GM19035 (cell line): ENCODE measurements at regions not wholly inside any gene's neighbourhood (a gene's known extent, or its start where the extent isn't known, plus 50 kb on each side); places are given as distances from the start of the nearest gene placed in this dataset.

Experiments used
- ATAC-seq: cut with Tn5 transposase; IDR thresholded peaks from one replicate; pipeline ENCODE4 v1.9.1; 2021; ENCODE audit not compliant: unreplicated experiment

DNA sequence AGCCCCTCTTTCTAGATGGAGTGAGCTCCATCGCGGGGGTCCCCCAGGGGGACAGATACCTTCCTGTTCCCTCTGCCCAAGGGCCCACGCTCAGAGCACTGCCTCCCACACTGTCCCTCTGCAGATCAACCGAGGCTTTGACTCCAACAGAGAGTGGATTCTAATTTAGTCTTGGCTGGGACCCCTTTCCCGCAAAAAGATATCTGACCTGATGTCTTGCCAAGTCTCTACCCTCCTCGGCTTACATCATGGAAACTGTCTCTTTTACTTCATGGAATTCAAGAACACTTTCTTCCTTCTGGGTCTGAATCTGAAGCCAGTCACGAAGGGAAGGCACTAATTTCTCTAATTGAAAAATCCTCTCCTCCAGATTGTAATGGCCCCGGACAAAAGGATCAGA is 278.0 kb downstream of the BMP7 start:
- ATAC-seq, result no peak

DNA sequence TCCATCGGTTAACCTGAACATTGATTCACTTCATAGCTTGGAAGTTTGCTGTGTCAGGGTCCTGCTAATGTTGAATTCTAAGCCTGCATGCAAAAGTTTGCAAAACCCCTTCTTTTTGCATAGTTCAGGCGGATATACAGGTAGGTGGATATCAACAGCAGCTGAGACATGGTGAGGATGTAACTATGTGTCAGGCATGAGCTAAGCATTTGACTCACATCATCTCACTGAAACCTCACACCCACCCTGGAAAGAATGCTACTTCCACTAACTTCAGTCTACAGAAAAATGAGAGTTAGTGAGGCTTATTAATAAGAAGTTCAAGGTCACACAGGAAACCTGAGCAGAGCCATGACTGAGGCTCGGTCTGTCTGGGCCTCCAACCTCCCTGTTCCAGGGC is 276.9 kb downstream of the BMP7 start:
- ATAC-seq, result no peak

DNA sequence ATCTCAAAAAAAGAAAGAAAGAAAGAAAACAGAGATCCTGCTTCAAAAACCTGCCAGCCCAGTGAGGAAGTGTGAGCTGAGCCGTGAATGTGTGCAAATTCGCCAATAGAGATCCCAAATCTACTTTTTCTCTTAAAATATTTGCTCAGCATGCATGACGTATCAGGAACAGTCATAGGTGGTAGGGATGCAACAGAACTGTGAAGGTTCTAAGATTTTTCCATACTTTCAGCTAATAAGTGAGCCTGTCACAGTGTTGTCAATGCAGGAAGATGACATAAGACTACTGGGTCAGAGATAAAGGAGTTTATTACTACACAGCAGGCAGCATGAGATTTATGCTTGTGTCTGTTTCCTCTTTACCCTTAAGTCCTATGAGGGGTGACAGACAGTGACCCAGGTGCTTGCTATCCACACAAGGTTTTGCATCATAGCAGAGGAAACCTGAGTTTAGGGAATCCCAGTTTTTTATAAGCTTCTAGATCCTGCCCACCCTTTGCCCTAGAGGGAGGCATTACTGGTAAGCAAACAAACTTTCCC is 273.4 kb downstream of the BMP7 start:
- ATAC-seq, result no peak

DNA sequence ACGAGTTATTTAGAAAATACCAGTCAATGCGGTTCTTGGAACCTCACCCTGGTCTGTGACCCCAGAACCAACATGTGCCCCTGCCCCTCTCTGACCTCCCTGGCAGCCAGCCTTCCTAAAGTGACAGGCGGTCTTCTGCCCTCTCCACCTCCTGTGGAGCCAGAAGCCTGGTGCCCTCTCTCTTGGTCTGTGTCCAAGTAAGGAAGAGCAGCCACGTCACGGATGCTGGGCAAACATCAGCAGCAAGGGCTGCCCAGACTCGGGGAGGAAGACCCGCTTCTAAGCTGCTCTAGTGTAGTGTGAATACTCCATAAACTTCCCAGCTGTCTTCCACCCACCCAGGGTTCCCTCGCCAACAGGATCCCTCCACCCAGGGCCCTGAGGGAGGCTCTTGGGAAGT is 272.4 kb downstream of the BMP7 start:
- no peak for ATAC-seq

DNA sequence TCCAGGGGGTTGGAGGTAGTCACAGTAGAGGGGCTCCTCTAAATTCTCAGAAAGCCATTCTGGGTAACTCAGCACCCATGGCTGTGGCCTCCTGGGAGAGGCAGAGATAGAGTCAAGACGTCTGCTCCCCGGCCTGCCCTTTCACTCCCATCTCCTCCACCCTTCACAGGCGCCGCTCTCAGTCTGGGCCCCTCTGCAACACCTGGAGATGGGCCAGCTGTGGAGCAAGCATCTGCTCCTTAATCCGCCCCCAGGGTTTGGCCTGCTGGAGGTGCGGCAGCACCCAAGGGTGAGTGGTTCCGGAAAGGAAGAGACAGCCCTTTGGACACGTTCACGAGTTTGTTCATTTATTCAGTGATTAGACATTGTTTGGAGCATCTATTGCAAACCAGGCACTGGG is 271.3 kb downstream of the BMP7 start:
- no peak for ATAC-seq

DNA sequence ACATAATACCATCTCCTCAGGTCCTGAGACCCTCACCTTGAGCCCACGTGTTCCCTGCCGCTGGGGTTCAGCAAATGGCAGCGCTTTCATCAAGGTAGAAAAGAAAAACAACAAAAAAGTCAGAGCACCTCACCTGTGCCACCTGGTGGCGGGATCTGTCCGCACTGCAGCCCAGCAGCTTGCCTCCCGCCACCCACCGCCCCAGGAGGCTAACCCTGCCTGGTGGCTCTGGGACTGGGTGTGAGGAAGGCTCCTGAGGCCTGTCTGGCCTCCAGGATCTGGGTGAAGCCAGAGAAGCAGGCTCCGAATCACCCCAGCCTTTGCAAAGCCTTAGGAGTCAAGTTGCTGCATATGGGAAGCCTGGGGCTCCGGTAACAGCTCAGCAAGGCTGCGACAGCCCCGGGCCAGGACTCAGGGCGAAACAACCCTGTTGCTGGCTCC is 270.8 kb downstream of the BMP7 start:
- ATAC-seq, result no peak

DNA sequence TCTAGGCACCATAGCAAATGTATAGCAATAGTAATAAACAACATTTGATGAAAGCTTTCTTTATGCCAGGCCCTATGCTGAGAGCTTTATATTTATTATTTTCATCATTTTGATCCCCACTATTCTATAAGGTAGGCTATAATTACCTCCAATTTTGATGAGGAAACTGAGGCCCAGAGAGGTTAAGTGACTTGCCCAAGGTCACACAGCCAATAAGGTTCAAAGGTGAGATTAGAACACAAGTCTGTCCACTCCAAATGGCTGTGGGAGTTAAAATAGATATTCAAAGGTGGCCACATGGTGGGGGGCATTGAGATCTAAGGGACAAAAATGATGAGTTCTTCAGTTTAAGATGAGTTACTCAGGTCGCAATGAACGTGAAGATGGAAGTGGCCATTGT is 269.9 kb downstream of the BMP7 start:
- no peak for ATAC-seq

DNA sequence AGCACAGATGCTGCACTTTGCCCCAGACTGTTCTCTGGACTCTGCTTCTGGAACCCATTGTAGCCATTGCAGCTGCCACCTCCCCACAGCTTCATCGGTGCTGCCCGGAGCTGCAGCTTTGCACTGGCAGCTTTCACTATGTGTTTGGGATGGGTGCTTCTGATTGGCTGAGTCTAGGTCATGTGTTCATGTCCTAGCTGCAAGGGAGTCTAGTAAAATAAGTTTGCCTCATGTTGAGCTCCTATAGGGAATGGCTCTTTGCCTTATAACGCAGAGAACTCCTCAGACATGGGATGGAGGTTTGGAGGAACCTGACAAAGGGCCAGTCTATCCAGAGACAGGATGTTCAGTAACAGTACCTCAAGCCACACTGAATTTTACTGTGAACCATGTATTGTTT is 268.0 kb downstream of the BMP7 start:
- ATAC-seq, result no peak

DNA sequence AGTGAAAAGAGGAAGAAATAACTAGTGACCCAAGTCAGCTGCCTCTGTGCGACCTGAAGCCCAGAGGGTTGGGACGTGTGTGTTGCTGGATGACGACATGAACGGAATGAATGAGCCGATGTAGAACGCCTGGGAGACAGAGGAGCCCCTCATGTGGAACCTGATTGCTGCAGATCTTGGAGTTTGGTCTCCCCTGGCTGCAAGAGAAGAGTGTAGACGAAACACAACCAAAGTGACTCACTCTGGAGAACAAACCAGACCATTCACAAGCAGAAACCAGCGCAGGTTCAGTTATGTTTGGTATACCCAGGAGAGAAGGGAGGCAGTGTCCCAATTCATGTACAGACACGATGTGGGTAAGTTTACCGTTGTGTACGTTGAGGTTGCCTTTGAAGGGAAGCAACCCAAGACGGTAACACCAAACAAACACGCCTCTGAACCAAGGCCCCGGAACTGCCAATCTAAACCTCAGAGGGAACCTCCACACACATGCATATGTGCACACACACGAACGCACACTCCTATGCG is 265.9 kb downstream of the BMP7 start:
- ATAC-seq, result no peak

DNA sequence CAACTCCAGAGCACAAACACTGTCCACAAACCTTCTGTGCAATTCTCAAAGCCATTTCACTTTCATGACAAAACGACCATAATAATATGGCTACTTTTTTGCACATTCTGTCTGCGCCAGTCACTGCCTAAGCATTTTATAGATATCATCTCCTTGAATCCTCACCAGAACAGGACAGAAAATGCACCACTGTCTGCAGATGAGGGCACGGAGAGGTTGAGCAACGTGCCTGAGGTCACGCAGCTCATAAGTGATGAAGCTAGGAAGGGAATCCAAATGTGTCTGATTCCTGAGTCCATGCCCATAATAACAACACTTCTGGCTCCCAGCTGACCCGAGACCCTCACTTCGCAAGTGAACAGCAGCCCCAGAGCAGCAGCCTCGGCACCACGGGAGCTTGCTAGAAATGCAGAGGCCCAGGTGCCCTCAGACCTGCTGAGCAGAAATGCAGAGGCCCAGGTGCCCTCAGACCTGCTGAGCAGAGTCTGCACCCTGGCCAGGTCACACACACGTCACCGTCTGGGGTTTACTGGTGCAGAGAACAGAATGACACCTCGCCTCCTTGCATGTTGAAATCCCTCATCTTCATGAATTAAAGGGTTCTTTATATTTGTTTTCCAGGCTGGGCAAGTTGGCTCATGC is 265.2 kb downstream of the BMP7 start:
- ATAC-seq, result no peak

DNA sequence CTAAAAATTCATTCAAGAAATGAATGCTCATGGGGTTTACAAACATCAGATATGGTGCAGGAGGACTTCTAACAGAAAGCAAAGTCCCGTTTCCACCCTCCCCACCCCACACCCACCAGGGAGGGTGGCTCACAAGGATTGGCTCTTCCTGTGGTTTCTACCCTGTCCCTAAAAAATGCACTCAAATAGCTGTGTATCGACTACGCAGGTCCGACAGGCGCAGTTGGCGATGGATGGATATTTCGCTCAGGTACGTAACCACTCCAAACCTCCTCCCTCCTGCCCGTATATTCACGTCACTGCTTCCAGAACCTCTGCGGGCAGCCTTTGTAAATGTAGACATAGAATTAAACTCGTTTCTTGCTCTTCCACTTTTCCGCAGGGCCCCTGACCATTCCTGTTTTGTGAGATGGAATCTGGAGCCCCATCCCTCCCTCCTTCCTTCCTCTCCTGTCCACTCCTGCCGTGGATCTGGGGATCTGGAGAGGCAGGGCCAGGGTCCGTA is 264.3 kb downstream of the BMP7 start:
- no peak for ATAC-seq

DNA sequence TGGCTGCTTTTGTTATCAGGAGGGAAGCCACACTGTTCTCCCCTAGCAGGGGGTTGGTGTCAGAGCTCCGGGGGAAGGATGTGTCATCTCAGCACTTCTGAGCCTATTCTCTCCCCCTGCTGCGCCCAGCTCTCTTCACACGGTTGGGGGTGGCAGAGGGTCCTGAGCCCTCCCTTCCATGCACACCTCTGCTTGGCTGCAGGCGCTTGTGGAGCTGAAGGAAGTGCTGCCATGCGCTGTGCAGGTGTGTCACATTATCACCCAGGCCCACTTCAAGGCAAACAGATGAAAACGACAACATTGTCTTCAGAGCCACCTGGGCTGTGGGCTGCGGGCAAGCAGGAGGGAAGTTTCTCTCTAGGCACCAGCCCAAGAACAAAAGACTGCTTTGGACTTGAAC is 263.4 kb downstream of the BMP7 start:
- no peak for ATAC-seq

DNA sequence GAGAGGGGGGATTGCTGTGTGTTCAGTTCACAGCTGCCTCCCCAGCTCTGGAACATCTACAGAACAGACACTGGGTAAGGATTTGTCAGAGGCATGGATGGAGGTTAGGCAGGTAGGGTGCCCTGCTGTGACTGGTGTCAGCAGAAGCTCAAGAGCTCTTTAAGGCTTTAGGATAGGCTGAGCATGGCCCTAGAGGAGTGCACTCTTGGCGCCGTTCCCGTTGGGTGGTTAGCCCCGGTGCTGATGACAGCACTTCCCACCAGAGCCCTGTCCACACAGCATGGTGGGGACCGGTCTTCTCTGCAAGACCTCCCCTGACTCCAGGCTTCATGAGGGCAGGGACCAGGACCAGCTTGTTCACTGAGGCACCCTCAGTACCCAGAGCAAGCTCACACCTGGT is 262.0 kb downstream of the BMP7 start:
- ATAC-seq, result no peak

DNA sequence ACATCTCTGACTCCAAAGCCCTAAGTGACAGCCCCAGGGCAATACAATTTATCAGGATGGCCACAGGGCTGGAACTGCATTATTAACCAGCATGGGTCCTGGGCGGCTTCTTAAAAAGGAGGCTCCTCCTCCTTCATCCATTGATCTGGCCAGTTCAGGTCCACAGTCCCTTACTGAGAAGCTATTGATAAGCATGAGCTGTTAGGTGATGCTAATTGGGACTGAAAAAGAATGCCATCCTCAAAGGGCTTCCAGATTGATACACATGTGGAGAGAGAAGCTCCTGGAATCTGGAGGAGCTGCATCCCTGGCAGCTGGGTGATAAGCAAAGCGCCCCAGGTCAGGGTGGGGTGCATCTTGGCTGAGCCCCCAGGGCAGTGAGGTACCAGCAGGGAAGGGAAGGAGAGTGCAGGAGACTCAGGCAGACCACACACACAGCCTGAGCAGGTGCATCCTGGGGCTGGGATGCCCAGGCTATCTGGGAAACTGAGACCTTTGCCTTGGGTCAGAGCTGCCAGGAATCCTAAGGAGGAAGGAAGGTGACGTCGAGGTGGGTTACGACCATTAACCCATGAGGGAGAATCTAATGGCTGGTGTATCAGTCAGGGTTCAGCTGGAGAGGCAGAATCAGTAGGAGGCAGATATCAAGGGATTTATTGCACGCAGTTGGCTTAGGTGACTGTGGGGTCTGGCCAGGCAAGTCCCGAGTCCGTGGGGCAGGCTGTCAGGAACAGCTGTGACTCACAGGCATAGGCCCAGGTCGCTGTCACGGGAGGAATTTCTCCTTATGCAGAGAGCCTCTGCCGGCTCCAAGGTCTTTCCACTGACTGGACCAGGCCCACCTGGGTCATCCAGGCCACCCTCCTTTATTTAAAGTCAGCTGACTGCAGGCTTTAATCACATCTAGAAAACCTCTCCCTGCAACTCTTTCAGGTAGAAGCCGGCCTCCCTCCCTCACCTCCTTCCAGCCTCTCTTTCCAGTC is 261.2 kb downstream of the BMP7 start:
- no peak for ATAC-seq

DNA sequence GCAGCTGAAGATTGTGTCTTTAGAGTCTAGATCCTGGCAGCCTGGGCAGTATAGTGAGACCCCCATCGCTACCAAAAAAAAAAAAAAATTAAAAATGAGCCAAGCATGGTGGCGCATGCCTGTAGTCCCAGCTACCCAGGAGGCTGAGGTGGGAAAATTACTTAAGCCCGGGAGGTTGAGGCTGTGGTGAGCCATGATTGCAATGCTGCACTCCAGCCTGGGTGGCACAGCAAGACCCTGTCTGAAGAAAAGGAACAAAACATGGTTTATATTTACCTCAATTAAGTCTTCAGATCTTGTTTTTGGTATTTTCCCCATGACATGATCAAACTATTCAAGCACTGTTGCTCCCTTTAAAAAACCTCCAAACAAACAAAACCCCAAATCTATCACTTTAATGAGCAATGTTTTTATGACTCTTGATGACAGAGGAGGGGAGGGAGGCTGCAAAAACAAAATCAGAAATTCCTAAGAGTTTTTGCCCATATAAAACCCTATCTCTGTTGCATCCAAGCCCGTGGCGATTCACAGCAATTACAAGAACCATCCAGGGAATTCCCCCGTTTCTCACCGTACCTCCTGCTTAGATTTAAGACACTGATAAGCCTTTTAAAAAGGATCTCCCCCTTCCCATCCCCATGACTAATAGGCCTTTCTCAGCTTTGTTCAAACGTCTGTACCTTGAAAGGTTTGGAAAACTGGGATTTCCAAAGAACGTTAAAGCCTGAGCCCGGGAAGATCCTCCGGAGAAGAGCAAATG is 259.9 kb downstream of the BMP7 start:
- ATAC-seq, result no peak

DNA sequence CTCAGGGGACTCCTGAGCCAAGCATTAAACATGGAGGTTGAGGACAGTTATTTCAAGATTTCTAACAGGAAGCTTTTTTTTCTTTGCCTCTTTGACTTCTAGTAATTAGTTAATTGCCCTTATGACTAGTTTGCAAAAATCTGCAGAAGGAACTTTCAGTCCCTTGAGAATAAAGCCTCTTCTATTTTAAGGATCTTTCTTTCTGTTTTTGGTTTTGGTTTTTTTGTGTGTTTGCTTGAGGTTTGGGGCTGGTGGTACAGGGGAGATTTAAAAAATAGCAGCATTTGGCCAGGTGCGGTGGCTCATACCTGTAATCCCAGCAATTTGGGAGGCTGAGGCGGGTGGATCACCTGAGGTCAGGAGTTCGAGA is 259.3 kb downstream of the BMP7 start:
- ATAC-seq, result no peak

DNA sequence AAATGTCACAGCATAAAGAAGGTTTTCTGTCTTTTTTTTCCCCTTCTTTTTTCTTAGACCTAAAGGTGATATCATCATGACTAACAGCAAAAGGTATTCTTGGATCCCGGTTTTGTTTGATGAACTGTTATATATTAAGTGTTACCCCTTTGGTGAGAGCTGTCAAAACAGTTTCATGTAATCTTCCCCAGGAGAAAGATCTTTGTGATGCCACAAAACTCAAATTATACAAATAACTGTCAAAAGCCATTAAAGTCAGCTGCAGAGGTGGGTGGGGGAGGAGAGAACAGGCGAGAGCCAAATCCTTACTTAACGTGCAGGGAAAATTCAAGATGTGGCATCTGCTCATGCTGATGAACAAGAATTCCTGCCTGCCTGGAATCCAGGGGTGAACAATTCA is 258.2 kb downstream of the BMP7 start:
- no peak for ATAC-seq

DNA sequence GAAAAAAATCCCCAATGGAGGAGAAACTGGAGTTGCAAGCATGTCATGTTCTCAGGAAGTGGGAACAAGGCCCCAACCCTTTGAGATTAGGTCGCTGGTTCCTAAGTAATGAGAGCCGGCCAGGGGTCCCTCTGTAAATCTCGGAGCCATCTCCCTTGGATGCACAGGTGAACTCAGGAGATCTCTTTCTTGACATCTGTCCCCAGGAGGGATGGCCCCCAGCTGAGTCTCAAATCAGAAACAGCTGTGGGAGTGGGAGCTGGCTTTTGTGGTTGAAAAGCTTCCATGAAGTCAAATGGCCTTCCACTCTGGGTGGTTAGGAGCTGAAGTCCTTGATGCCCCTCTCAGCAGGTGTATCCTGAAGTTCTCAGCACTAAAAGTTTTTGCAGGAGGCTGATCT is 257.1 kb downstream of the BMP7 start:
- ATAC-seq, result no peak

DNA sequence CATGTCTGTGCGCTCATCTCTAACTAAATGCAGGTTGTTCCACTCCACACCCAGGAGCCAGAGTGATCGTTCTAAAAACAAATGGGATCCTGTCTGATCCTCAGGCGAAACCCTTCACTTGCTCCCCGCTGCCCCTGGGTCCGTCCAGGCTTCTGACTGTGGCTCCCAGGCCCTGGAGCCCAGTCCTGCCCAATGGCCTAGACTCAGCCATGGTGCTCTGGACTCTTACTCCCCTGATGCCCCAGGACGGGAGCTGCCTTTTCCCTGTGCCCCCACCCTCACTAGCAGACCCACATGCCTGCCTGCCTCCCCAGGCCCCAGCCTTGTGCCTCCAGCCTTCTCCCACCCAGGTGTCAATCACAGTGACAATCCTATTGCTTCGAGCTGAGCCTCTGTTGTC is 256.7 kb downstream of the BMP7 start:
- ATAC-seq, result no peak

DNA sequence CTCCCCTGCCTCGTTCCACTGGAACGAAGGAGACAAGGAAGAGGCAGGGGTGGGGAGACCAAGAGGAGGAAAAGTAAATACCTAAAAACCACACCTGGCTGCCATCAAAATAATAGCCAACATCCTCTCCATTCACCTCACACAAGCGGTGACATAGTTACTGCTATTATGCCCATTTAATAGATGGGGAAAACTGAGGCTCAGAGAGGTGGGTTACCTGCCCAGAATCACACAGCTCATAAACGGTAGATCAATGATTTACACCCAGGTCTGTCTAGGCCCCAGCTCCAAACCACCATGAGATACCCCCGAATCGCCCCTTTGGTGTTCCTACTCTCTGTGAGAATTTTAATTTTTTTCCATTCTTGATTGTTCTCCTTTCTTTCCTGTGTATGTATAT is 253.8 kb downstream of the BMP7 start:
- ATAC-seq, result no peak

DNA sequence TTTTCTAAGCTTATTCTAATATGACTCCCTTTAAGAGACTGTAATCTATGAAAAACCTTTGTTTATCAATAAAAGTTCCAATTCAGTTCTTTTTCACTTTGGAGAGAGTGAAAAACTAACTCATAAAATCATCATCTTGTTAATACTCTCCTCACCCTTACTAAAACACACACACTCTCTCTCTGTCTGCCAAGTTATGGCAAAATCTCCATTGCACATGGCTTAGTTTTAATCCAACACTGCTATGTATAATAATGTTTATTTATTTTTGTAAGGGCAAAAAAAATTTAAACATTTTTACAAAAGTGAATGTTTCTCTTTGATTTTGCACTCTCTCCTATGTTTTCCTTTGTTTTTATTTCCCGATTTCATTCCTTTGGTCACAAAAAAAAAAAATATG is 253.2 kb downstream of the BMP7 start:
- no peak for ATAC-seq
